ENCODE measurements at regions not wholly inside any gene's neighbourhood (a gene's known extent, or its start where the extent isn't known, plus 50 kb on each side); places are given as distances from the start of the nearest gene placed in this dataset.

DNA sequence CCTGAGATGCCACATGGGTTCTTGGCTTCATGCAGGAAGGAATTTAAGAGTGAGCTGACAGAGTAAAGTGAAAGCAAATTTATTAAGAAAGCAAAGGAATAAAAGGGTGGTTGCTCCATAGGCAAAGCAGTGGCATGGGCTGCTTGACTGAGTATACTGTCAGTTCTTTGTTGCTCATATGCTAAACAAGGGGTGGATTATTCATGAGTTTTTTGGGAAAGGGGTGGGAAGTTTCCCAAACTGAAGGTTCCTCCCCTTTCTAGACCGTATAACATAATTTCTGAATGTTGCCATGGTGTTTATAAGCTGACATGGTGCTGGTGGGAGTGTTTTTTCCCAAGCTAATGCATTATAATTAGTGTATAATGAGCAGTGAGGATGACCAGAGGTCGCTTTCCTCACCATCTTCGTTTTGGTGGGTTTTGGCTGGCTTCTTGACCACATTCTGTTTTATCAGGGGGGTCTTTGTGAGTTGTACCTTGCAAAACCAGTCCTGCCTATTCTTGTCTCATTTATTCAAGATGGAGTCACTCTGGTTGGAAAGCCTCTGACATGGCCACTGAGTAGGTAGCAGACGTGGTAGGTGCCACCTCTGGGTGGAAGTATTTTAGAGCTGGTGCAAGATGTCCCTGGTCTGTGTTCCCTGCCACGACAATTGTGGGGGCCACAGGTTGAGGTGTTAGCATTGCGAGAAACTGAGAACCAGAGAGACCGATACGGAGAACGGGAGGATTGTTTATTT is 107.5 kb upstream of the SDK1 start:
- Histone ChIP-seq H3K79me1 (ENCODE audit: low read length) (peaks cover 2% of the 10 kb centered on the region), H3K4me1 (ENCODE audit: control insufficient read depth in 1 of 2, insufficient read depth in 2 of 2, low read length in 2 of 2) (no peaks in the 10 kb centered on the region), H4K8ac (ENCODE audit: low read depth, low read length) (no peak overlapping the region), H3K4me3 (ENCODE audit: low read depth, low read length) (no peak overlapping the region), H3K27me3 (ENCODE audit: insufficient read depth, low read length) (no peaks in the 10 kb centered on the region), H4K91ac (ENCODE audit: low read depth, low read length) (no peak overlapping the region), H2BK5ac (ENCODE audit: low read depth, low read length, poor library complexity) (no peak overlapping the region), H3K4me2 (ENCODE audit: low read length) (no peak overlapping the region), H2AK5ac (ENCODE audit: low read length) (no peak overlapping the region), H3K23ac (ENCODE audit: low read length) (no peak overlapping the region), H3K9me3 (ENCODE audit: insufficient read depth, low read depth, low read length) (peaks cover 2% of the 10 kb centered on the region), H3K4ac (ENCODE audit: low read depth, low read length) (no peak overlapping the region), H2AFZ (ENCODE audit: insufficient read depth, low read length, poor library complexity) (no peak overlapping the region), H4K12ac (ENCODE audit: low read depth, low read length) (no peak overlapping the region), H2BK12ac (ENCODE audit: low read length) (no peak overlapping the region), H3K9ac (ENCODE audit: low read length) (no peak overlapping the region), H2BK120ac (ENCODE audit: insufficient read depth, low read length, poor library complexity) (no peak overlapping the region), H3K27ac (ENCODE audit: low read depth, low read length) (no peak overlapping the region), H3K79me2 (ENCODE audit: control insufficient read depth, insufficient read depth, low read length, poor library complexity) (no peaks in the 10 kb centered on the region), H3K36me3 (ENCODE audit: control insufficient read depth in 1 of 2, insufficient read depth in 2 of 2, low read length in 2 of 2) (no peaks in the 10 kb centered on the region), H3K14ac (ENCODE audit: low read length) (no peak overlapping the region), H3K18ac (ENCODE audit: low read length) (no peak overlapping the region)
- no CpG with 5 or more reads among the region's 9 CpGs for WGBS (ENCODE audit: extremely low coverage, insufficient coverage, insufficient read length)
- no peak for DNase-seq

DNA sequence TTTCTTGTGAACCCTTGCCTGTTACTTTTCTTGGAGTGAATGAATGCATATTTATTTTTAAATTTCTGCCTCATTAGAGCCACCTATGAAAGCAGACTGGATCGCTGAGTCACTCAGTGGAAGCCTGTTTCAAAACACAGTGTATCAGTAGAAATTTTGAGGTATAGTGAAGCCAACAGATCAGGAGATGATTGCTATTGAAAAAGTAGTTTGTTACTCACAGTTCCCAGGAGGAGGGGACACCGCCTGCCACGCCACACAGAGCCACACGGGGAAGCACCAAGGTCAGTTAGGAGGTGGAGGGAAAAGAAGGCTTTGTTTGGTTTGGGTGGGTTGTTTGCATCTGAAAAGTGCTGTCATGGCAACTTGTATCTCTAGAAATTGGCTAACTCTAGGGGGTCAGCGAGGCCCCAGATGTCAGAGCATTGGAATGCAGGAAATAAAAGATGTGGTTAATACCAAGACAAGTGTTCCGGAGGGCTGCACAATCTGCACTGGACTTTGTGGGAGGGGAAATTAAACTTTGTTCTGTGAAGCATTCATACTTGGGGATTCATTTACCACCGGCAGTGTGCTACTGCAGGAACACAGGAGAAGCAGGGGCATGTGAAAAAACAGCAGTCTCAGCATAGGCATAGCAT is 106.4 kb upstream of the SDK1 start:
- H2BK120ac ChIP-seq (ENCODE audit: insufficient read depth, low read length, poor library complexity) = no peak overlapping the region
- no peak overlapping the region for H2BK12ac ChIP-seq (ENCODE audit: low read length)
- no peak overlapping the region for H3K14ac ChIP-seq (ENCODE audit: low read length)
- H3K79me1 ChIP-seq (ENCODE audit: low read length) = peaks cover 2% of the 10 kb centered on the region
- no peak overlapping the region for H3K9ac ChIP-seq (ENCODE audit: low read length)
- H3K4me1 ChIP-seq (ENCODE audit: control insufficient read depth in 1 of 2, insufficient read depth in 2 of 2, low read length in 2 of 2) = no peaks in the 10 kb centered on the region
- H4K8ac ChIP-seq (ENCODE audit: low read depth, low read length) = no peak overlapping the region
- no peak overlapping the region for H2BK5ac ChIP-seq (ENCODE audit: low read depth, low read length, poor library complexity)
- no peak overlapping the region for H4K12ac ChIP-seq (ENCODE audit: low read depth, low read length)
- no peaks in the 10 kb centered on the region for H3K27me3 ChIP-seq (ENCODE audit: insufficient read depth, low read length)
- no peak overlapping the region for H3K4me2 ChIP-seq (ENCODE audit: low read length)
- H2AFZ ChIP-seq (ENCODE audit: insufficient read depth, low read length, poor library complexity) = no peak overlapping the region
- no peak overlapping the region for H3K23ac ChIP-seq (ENCODE audit: low read length)
- H3K27ac ChIP-seq (ENCODE audit: low read depth, low read length) = no peak overlapping the region
- H2AK5ac ChIP-seq (ENCODE audit: low read length) = no peak overlapping the region
- no peaks in the 10 kb centered on the region for H3K79me2 ChIP-seq (ENCODE audit: control insufficient read depth, insufficient read depth, low read length, poor library complexity)
- H3K18ac ChIP-seq (ENCODE audit: low read length) = no peak overlapping the region
- no peak overlapping the region for H3K4me3 ChIP-seq (ENCODE audit: low read depth, low read length)
- H3K4ac ChIP-seq (ENCODE audit: low read depth, low read length) = no peak overlapping the region
- no CpG with 5 or more reads among the region's 7 CpGs for WGBS (ENCODE audit: extremely low coverage, insufficient coverage, insufficient read length)
- H3K36me3 ChIP-seq (ENCODE audit: control insufficient read depth in 1 of 2, insufficient read depth in 2 of 2, low read length in 2 of 2) = no peaks in the 10 kb centered on the region
- H4K91ac ChIP-seq (ENCODE audit: low read depth, low read length) = no peak overlapping the region
- DNase-seq = no peak
- H3K9me3 ChIP-seq (ENCODE audit: insufficient read depth, low read depth, low read length) = peaks cover 2% of the 10 kb centered on the region

DNA sequence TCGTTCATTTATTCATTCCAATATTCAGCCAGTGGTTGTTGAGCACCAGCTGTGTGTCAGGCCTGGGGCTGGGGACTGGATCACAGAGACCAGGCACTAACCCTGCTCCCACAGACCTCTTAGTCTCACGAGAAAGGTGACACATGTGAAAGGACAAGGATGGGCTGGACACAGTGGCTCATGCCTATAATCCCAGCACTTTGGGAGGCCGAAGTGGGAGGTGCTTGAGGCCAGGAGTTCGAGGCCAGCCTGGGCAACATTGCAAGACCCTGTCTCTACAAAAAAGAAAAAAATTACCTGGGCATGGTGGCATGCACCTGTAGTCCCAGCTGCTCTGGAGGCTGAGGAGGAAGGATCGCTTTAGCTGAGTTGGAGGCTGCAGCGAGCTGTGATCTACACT is 105.9 kb upstream of the SDK1 start:
- no peak overlapping the region for H3K14ac ChIP-seq (ENCODE audit: low read length)
- no peak overlapping the region for H4K91ac ChIP-seq (ENCODE audit: low read depth, low read length)
- DNase-seq = no peak
- peaks cover 2% of the 10 kb centered on the region for H3K9me3 ChIP-seq (ENCODE audit: insufficient read depth, low read depth, low read length)
- H3K36me3 ChIP-seq (ENCODE audit: control insufficient read depth in 1 of 2, insufficient read depth in 2 of 2, low read length in 2 of 2) = no peaks in the 10 kb centered on the region
- no CpG with 5 or more reads among the region's 6 CpGs for WGBS (ENCODE audit: extremely low coverage, insufficient coverage, insufficient read length)
- H3K4me2 ChIP-seq (ENCODE audit: low read length) = no peak overlapping the region
- H3K27me3 ChIP-seq (ENCODE audit: insufficient read depth, low read length) = no peaks in the 10 kb centered on the region
- no peak overlapping the region for H4K8ac ChIP-seq (ENCODE audit: low read depth, low read length)
- no peak overlapping the region for H2BK12ac ChIP-seq (ENCODE audit: low read length)
- H3K79me2 ChIP-seq (ENCODE audit: control insufficient read depth, insufficient read depth, low read length, poor library complexity) = no peaks in the 10 kb centered on the region
- no peak overlapping the region for H3K4ac ChIP-seq (ENCODE audit: low read depth, low read length)
- H3K4me3 ChIP-seq (ENCODE audit: low read depth, low read length) = no peak overlapping the region
- H2BK120ac ChIP-seq (ENCODE audit: insufficient read depth, low read length, poor library complexity) = no peak overlapping the region
- no peak overlapping the region for H3K9ac ChIP-seq (ENCODE audit: low read length)
- no peak overlapping the region for H3K18ac ChIP-seq (ENCODE audit: low read length)
- H2AFZ ChIP-seq (ENCODE audit: insufficient read depth, low read length, poor library complexity) = no peak overlapping the region
- peaks cover 2% of the 10 kb centered on the region for H3K79me1 ChIP-seq (ENCODE audit: low read length)
- no peak overlapping the region for H3K23ac ChIP-seq (ENCODE audit: low read length)
- no peak overlapping the region for H2BK5ac ChIP-seq (ENCODE audit: low read depth, low read length, poor library complexity)
- no peak overlapping the region for H2AK5ac ChIP-seq (ENCODE audit: low read length)
- no peaks in the 10 kb centered on the region for H3K4me1 ChIP-seq (ENCODE audit: control insufficient read depth in 1 of 2, insufficient read depth in 2 of 2, low read length in 2 of 2)
- H3K27ac ChIP-seq (ENCODE audit: low read depth, low read length) = no peak overlapping the region
- H4K12ac ChIP-seq (ENCODE audit: low read depth, low read length) = no peak overlapping the region

DNA sequence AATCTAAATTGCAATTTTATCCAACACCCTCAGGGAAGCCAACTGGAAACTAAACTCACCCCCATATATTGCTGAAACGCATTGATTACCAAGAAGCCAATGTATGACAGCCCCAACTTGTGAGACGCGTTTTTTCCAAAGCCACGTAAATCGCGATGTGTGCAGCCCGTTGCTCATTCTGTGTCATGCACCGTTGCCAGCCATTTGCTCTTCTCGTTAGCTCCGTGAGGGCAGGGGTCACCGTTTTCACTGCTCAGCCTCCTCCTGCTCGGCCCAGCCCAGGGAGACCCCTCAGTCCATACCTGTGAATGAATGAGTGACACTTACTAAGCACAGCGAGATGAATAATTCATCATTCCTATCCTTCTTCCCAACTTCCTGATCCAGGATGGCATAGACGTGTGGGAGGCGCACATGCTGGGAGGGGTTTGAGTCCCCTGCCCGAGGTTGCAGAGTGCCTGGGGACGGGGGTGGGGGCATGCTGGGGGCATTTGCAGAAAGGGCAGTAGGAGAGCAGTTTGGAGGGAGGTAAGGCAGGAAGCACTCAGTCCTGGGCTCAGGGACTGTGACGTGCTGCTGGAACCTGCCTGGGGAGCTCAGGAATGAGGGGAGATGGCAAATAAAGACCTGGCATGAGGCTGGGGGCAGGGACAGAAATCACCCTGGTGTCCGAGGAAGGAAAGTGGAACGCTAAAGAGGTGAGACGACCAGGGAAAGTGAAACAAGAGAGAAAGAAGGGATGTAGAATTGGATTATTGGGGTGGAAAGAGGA is 104.2 kb upstream of the SDK1 start:
- Histone ChIP-seq H3K9ac (ENCODE audit: low read length) (no peak overlapping the region), H4K91ac (ENCODE audit: low read depth, low read length) (no peak overlapping the region), H3K79me1 (ENCODE audit: low read length) (peaks cover 2% of the 10 kb centered on the region), H4K8ac (ENCODE audit: low read depth, low read length) (no peak overlapping the region), H3K23ac (ENCODE audit: low read length) (no peak overlapping the region), H3K18ac (ENCODE audit: low read length) (no peak overlapping the region), H3K79me2 (ENCODE audit: control insufficient read depth, insufficient read depth, low read length, poor library complexity) (no peaks in the 10 kb centered on the region), H3K4me2 (ENCODE audit: low read length) (no peak overlapping the region), H3K27ac (ENCODE audit: low read depth, low read length) (no peak overlapping the region), H2AK5ac (ENCODE audit: low read length) (no peak overlapping the region), H2BK12ac (ENCODE audit: low read length) (no peak overlapping the region), H3K27me3 (ENCODE audit: insufficient read depth, low read length) (no peaks in the 10 kb centered on the region), H2BK120ac (ENCODE audit: insufficient read depth, low read length, poor library complexity) (no peak overlapping the region), H2BK5ac (ENCODE audit: low read depth, low read length, poor library complexity) (no peak overlapping the region), H2AFZ (ENCODE audit: insufficient read depth, low read length, poor library complexity) (no peak overlapping the region), H3K36me3 (ENCODE audit: control insufficient read depth in 1 of 2, insufficient read depth in 2 of 2, low read length in 2 of 2) (no peaks in the 10 kb centered on the region), H3K9me3 (ENCODE audit: insufficient read depth, low read depth, low read length) (peaks cover 2% of the 10 kb centered on the region), H3K4me3 (ENCODE audit: low read depth, low read length) (no peak overlapping the region), H4K12ac (ENCODE audit: low read depth, low read length) (no peak overlapping the region), H3K4me1 (ENCODE audit: control insufficient read depth in 1 of 2, insufficient read depth in 2 of 2, low read length in 2 of 2) (no peaks in the 10 kb centered on the region), H3K14ac (ENCODE audit: low read length) (no peak overlapping the region), H3K4ac (ENCODE audit: low read depth, low read length) (no peak overlapping the region)
- no peak for DNase-seq
- no CpG with 5 or more reads among the region's 21 CpGs for WGBS (ENCODE audit: extremely low coverage, insufficient coverage, insufficient read length)

Data from trophoblast cell (in vitro differentiated cells and primary cell).